ENCODE measurements at regions not wholly inside any gene's neighbourhood (a gene's known extent, or its start where the extent isn't known, plus 50 kb on each side); places are given as distances from the start of the nearest gene placed in this dataset.
"Not testable (repeated sequence)": the region's sequence is repeated elsewhere in the genome, so short reads cannot be mapped to it uniquely, and the experiment has no call there.

DNA sequence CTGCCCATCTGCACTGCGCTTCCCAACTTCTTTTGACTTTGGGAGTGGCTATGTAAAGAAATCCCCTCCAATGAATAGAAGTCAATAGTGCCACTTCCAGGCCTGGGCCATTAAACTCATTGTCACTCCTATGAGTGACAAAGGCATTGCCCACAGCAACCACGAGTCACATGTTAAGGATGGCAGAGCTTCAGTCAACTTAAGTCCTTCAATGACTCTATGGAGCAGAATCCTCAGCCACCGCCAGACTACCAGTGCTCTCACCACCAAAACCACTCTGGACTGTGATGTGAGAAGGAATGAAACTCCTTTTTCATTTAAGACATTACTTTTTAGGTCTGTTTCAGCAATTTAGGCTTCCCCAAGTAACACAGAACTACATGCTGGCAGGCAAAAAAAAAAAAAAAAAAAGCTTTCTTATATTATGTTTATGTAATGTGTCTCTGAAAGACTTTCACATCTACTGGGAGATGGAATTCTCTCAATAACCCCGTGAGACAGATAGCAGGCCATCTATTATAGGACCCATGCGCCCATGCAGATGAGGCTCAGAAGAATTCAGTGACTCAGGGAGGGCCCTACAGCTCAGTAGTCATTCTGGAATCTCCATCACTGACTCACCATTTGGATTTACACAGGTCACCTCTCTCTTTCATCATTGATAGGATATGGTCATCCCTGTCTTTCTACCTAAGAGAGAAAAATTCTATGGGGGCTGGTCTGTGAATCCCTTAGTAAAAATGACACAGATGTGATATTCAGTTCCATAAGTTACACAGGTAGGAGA, 180.5 kb downstream of the CEMIP2 start:
- DNase-seq = no peak

DNA sequence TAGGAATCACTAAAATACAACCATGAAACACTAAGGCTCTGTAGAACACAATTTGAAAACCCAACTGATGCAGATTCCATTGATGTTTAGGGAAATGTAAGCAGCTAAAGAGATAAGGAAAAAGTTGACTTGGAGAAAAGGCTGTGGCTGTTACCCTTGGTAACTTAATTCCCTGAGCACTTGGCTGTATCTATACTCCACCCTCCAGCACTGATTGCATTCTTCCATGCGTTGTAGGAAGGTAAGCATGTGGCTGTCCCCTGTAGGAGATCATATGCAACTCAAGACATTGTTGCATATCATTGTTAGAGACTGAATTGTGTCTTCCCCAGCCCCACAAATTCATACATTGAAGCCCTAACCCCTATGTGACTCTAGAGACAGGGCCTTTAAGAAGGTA, 184.5 kb downstream of the CEMIP2 start:
- DNase-seq = no peak

DNA sequence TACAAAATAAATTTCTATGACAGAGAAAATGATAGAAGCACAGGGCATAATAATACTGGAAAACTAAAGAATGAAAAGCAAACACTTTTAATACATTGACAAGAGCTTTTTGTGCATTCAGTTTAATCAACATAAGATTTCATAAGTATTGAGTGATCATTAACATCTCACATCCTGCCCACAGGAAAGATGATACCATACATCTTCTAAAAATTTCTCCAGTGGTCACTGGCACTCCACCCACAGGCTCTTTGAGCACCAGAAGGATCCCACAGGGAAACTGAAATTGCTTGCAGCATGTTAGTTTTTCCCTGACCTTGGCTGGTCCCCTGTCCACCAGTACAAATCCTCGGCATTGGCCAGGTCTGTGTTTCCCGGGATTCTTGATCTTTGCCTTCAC, 186.0 kb downstream of the CEMIP2 start:
- no peak for DNase-seq

DNA sequence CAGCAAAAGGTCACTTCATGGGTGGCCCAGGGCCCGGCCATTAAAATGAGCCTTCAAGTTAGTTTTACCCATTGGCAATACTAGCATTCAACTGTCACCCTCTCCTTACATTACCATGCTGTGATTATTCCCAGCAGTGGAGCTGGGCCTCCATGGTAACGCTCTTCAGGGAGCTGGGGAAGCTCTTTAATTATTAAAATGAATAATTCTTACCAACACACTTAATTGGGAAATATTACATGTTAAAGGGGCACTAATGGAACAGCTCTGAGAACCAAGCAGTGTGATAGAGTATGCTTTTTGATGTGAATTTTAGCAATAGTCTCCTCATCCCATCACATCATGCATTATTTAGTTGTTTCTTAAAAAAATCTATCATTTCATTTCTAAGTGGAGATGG, 187.2 kb downstream of the CEMIP2 start:
- no peak for DNase-seq

DNA sequence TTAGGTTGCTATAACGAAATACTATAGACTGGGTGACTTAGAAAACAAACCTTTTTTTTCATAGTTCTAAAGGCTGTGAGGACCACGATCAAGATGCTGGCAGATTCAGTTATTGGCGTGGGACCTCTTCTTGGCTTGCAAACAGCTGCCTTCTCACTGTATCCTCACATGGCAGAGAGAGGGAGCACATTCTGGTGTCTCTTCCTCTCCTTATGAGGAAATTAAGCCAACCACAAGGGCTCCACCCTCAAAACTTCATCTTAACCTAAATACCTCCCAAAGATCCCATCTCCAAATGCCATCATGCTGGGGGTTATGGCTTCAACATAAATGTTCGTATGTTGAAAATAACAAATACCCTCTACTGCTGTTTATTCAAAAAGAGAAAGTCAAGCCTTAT, 197.1 kb downstream of the CEMIP2 start:
- DNase-seq = no peak

DNA sequence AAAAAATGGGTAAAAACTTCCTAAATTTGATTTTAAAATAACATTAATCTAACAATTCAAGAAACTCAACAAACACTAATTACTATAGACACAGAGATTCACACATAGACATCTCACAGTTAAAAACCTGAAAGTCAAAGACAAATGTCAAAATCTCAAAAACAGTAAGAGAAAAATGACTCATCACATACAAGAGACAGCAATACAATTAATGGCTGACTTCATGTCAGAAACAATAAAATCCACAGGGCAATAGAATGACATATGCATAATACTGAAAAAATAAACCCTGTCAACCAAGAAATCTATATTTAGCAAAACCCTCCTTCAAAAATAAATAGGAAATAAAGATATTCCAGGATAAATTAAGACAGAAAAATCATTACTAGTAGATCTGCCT, 200.4 kb downstream of the CEMIP2 start:
- DNase-seq = no peak

DNA sequence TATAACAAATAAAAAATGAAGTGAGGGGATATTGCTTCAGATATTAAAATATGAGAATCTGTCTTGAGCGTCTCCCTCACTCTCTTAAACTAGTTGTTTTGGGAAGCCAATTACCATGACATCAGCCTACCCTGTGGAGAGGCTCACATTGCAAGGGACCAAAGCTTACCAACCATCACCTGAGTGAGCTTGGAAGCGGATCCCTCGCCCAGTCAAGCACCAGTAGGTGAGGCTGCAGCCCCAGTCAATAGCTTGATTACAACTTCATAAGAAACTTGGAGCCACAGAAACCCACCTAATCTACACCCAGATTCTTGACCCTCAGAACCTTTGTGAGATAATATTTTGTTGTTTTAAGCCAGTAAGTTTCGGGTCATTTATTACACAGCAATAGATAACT, 206.2 kb downstream of the CEMIP2 start:
- DNase-seq = no peak

DNA sequence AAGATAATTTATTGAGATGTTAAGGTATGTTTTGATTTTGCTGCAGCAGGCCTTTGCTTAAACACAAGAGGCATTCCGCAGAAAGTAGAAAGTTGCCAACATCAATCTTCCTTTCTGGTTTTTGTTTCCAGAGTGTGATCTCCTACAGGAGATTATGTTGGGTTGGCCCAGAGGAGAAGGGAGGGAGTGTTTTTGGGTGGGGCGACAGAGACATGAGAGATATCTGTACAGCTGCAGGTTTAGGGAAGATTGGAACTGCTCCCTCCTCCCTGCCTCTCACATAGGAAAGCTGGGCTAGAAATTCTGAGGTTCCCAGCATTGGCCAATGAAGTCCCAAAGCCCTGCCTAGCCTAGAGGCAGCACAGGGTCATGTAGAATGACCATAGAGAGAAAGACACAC, 211.0 kb downstream of the CEMIP2 start:
- no peak for DNase-seq

DNA sequence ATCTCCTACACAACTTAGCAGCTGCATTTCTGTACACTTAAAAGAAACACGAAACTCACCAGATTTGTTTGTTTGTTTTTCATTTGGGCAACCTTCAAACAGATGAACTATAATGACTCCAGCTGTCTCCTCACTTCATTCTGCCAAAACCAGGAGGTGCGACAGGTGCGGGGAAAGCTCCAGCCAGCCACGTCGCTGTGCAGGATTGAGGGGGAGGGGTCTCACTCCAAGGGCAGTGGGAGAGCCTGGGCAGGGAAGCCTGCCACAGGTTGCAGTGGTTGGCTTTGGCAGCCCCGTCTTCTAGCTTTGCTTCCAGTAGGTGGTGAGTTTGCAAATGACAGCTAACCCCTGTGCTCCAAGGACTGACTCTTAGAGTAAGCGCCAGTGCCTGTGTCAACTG, 215.8 kb downstream of the CEMIP2 start:
- peak; percentile 93 for DNase-seq

DNA sequence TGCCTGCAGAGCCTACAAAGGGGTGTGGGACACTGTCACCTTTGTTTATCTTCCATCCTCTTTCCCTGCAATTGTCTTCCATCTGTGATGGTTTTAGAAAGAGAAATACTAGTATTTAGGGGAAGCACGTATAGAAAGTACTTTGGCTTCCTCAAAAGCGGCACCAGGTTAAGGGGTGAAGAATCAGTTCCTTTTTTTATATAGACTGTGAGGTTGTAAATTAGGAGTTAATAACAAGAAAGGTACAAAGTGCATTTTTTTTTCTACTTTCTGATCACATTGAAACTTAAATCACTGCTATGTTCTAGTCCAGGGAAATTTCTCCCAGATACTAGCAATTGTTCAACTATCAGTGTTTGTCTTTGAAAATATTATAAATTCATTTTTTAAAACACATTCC, 219.3 kb downstream of the CEMIP2 start:
- DNase-seq = no peak

DNA sequence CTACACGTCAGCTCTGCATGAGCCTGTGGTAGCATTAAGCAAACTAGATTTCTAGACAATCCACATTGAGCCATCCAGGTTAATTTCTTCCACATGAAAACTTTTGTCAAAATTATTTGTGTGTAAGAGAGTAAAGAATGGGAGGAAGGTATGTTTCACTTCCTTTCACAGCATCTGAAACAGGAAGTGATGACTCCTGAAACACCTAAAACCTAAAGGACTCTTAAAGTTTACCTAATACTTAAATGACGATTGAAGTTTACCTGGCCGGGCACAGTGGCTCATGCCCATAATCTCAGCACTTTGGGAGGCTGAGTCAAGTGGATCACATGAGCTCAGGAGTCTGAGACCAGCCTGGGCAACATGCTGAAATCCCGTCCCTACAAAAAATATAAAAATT, 223.8 kb downstream of the CEMIP2 start:
- DNase-seq = no peak

DNA sequence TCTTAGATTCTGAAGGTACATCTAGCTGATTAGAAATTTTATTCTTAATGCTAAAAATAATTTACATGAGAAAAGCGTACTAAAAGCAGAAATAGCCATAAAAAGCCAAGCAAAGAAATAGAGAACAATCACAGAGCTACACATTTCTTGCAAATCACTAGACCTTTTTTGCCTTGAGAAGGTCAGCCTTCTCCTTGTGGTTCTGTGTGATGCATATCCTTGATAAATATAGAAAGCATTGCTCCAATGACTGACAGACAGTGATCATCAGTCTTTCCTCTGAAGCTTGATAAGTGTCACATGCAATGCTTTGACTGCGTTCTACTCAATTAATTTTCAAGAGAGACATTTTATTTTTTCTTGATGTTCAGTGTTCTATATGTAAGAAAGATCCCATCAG, 226.9 kb downstream of the CEMIP2 start:
- DNase-seq = no peak

DNA sequence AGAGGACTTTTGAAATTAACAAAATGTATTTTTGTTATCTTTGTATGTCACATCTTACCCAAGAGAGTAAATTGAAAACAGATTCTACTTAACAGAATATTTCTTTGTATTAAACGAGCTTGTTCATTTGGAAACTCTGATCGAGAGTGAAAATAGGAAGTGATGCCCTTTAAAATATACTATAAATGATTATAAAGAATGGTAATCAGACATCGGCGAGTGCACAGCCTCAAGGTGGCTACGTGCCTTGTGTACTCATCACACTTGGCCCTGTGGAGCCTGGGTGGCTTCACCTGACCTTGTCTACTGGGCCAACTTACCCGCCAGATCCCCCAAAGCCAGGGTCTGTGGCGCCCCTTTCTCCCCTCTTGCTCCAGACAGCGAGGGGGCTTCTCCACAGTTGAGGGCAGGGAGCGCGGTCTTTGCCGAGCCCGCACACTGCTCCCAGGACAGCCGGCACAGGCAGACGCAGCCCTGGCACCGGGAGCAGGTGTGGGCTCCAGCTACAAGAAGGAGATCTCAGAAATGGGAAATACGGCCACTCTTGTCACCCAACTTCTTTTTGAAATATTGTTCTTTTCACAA, 243.2 kb downstream of the CEMIP2 start:
- no peak for DNase-seq

DNA sequence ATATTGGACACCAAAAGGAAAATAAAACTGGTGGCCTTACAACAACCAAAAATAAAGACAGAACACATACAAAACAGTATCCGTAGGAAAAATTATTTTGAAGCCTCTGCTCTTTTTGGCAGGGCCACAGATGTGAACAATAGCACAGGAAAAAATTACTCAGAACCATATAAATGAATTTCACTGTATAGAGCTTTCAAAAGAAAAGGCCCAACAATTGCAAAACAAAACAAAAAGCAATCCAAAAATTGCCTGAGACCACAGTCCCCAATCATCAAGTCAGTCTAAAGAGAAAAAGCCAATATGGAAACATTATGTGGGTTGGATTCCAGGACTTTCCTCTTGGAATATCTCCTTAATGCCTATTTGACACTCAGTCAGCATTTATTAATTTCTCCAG, 243.8 kb downstream of the CEMIP2 start:
- no peak for DNase-seq

DNA sequence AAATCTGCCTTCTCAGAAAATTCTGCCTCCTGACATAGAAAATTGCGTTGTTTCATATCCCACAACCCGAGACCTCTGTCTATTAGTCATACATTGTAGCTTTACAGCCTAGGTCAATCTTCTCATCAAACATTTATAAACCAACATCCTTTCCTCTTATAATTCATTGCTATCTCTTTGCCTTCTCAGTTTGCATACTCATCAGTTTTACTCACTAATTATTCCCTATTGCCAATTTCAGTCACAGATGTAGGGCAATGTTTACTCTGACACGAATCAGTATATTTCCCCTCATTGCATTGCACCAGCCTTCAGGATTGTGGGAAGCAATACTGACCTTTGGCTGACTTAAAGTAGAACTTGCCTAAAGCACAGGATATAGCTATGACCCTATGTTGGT, 247.2 kb downstream of the CEMIP2 start:
- DNase-seq = no peak

DNA sequence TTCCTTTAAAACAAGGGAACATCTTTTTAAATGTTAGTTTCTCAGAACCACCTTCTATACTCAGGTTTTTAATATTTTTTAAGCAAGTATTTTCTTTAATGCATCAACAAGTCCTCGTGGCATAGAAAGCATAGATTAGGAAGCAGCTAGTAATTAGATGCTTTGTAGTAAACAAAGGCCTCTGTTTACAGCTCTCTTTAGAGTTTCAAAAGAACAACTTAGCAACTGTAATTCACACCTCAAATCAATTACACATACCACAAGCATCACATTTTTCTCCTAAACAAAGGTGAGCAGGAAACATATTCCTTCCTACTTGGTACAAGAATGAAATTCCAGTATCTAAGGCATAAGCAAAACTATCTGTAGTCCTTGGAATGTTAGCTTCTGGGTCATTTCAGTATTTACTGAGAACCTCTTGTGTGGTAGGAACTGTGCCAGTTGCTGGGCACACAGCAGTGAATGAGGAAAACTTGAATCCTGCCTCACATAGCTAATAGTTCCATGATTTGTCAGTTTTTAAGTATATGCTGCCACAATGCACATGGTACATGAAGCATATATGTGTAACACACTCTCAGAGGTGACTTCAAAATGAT, 249.1 kb downstream of the CEMIP2 start:
- DNase-seq = no peak

DNA sequence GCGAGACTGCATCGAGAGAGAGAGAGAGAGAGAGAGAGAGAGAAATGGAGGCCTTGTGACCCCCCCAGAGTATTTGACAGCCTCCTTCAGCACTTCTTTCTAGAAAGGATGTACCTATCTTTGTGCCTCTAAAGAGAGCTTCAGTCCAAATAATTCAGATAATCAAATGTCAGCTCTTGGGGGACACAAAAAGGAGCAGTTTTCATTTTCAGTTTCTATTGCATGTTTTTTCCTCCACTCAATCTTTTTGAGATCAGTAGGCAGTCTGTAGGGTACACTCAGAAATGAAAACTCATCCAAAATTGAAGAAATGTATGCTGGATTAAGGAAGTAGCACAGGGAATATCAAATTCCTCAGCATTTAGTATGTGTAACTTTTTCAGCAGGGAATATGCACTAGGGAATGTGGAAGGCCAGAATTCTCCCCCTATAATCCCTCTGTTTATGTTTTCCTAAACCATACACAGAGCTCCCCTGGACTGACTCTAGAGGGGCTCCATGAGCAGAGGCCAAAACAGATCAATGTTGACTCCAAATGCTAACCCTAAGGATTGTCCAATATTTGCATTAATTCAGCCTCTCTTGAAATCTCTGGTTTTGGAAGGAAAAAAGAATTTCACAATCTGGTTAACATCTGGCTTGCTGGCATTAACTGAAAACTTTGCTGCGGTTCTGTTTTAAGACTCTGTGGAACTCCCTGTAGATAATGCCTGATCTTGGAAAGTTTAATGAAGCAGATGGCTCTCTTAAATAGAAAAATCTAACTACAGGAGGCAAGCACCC, 250.1 kb downstream of the CEMIP2 start:
- no peak for DNase-seq

DNA sequence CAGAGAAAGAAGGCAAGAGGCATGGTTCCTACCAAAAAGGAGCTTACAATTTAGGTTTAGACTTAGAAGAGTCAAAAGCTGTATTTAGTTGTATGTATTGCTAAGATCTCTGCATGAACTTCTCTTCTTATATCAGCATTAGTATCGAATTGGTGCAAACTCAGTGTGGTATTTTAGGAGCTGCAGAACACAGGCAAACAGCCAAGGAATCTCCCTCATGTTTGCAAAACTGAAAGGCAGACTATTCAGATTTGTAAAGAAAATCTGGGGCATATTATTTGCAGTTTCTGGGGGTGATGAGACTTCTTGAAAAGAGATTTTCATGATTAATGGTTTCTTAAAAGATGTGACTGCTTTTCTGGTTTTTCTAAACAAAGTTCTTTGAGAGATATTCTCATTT, 252.7 kb downstream of the CEMIP2 start:
- no peak for DNase-seq

DNA sequence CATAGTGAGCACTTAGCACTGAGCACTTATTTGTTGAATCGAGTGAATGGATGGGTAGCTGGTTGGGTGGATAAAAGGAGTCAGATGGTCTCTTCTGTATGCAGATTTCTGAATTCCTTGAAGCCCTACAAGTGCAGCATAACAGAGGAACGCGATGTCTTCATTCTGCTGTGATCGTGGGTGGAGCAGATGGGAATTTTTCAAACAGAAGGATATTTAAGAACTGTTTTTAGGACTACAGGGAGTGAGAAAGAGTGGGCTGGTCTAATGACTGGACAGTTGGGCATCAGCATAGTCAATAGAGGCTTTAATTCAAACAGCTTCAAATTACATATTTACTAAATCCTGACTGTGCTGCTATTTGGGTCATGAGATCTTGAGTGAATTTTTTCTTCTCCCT, 253.2 kb downstream of the CEMIP2 start:
- DNase-seq = no peak

DNA sequence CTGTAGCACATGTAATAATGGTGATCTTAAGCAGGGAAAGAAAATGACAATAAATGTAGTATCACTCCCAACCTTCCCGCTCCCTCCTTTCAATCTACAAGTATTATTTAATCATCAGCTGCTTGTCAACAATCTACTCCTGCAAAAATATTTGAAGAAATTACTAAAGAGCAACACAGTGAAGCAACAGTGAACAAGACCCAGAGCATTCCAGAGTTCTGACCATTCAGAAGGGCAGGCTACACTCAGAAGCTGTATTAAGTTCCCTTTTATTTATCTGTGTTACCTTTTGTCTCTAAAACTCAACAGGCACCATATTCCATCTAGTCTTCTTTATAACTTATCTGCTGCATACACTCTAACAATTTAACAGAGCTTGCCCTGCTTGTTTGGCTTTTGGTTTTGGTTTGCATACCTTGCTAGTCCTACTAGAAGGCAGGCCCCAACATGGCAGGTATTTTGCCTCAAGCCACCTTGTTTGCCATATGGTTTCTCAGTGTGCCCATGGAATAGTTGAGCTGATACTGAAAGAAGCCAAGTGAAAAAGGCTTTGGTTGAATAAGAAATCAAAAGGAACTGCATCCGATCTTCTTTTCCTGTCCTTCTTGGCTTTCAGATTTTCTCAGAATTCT, 253.9 kb downstream of the CEMIP2 start:
- DNase-seq = no peak

DNA sequence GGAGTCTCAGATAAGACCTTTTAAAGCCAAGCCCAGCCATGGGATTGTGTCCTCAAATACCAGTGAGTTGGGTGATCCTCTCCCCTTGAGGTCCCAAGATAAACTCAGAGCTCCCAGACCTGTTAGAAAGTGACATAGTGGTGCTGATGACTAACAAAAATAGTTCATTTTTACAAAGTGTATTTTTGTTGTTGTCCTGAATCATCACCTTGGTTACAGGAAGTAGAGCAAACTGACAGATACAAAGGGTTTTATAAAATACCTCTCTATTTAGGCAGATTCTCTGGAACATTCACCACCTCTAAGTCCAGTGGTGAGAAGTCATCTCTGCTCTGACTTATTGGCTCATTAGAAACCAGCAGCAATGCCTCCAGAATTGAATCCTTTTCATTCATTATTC, 259.3 kb downstream of the CEMIP2 start:
- no peak for DNase-seq

DNA sequence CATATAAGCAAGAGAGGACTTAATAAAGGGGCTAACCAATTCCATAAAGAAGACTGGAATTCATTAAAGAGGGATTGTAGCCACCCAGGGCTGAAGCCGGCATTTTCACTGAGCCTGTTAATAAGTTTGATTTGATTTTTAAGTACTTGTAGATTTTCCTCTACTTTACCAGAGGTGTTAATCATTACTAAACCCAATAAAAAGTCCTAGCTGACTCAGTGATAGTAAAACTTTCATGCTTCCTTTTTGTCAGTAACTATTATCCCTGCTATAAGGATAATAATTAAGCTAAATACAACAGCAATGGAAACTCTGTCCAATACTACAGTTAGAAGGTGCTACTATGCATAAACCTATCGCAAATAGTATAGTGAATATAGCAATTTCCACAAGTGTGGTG, 260.2 kb downstream of the CEMIP2 start:
- DNase-seq = not testable (repeated sequence)

DNA sequence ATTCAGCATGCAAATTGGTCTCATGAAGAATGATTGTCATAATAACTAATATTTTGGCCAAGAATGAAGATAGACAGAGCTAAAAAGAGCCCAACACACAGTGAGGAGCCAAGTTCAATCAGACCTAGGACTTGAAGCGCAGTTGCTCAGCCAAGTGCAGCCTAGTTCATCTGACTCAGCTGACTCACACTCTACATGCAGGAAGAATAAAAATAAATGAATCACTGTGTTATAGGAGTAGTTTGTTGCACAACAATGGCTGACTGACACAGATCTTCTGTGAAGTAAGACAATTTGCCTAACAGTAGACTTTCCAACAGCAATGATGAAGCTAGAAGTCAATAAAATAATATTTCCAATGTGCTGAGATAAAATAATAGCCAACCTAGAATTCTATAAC, 261.5 kb downstream of the CEMIP2 start:
- DNase-seq = no peak
